Activated T-cell treated with anti-CD3 and anti-CD28 coated beads for 24 hours (primary cell): ENCODE measurements at regions not wholly inside any gene's neighbourhood (a gene's known extent, or its start where the extent isn't known, plus 50 kb on each side); places are given as distances from the start of the nearest gene placed in this dataset.
A peak's percentile ranks its signal among the peaks of the same experiment; 100 is the strongest.

Experiments used
- DNase-seq: peaks from one replicate; pipeline ENCODE4 v3.0.0-alpha.2; 2020; ENCODE audit warnings: low read depth

DNA sequence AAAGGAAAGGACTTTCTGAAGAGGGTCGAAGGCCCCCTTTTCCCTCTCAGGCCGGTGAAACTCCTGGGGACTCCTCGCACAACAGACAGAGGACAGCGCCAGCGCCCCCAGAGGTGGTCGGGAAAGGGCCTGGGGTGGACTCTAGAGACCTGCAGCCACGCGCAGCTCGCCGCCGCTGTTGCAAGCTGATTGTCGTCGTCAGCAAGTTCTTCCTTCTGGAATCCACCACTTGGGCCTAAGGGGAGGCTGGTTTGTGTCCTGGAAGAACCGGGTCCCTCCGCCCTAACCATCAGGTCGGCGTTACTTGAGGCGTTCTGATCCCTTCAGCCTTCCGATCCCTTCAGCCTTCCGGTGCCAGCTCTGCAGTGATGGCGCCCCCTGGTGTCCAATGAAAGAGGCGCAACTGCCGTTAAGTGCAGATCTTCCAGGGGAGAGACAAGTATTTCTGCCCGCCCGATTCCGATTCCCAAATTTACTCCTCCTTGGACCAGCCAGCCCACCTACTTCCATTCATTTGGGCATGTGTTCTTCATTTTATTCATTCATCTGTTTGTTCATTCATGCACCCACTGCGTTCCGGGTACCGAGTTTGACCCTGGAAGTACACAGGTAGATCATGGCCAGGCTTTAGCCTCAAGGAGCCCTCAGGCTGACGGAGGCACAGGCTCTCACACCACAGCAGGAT, 77.2 kb upstream of the SLC6A11 start:
- peak; percentile 65 for DNase-seq

DNA sequence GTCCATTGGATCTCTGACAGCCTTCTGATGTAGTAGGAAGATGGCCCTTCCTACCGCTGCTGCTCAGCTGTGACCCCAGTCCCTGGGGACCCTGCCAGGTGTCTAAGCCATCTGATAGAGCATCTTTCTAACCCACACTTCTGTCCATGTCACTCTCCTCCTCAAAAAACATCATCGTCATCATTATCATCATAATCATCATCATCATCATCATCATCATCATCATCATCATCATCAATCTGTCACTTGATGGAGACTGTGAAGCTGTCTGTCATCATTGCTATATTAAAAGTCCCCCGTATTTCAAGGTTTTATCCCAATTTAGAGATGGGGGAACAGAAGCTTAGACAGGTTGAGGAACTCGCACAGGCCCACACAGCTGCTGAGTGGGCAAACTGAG, 75.1 kb upstream of the SLC6A11 start:
- no peak for DNase-seq

DNA sequence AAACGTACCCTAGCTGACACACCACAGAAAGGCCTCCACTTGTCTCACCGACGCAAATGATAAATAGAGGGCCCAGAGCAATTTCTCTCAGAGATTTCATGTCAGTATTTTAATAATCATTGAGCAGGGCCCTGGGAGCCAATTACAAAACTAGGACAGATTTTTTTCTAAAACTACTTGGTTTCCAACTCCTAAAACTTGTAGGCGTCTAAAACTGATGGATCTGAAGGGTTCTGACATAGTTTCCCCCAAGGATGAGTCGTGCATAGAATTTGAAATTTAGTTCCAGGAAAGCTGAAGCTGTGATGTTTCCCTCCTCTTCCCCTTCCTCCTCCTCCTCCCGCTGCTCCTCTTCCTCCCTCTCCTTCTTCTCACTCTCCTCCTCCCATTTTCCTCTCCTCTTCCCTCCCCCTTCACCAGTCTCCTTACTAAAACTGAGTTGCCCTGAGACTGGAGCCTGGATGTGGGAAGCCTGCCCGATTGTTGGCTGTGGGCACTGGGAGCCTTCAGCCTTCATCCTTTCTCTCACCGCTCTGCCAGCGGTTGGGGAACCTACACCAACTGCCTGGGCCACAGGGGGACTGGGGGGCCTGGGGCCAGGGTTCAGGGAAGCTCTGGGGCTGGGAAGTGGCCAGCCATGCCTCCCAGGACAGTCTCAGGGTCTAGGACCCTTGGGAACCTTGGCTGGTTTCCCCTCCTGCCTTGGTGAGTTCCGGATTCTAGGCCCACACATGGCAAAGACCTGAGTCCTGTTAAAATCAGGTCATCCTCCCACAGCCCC, 73.9 kb upstream of the SLC6A11 start:
- DNase-seq = no peak

DNA sequence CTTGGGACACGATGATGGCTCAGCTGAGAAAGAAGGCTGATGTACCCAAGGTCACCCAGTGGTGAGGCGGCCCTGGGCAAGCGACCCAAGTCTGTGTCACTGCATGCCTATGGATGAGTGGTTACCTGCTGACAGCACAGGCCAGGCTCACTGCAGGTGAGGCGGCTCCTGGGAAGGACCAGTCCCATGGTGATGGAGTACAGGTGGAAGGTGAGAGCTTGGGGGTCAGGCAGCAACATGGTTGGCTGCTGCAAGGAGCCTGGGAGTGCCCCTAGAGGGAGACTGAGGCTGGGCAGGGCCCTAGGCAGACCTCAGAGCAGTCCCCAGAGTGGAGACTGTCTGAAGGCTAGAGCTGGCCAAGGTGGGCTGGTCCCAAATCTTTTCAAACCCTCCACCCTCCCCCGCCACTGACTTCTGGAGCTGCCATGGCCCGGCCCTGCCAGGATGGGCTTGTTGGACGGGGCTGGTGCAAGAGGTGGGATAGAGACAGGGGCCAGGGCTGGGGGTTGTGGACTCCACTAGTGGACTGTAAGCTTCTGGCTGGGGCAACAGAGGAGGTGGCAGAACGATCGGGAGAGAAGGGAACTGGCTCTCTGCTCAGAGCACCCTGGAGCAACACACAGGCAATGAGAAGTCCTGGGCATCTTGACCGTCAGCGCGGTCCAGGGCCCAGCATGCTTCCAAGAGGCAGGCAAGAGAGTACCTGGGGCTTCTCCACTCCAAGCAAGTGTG, 72.5 kb upstream of the SLC6A11 start:
- no peak for DNase-seq

DNA sequence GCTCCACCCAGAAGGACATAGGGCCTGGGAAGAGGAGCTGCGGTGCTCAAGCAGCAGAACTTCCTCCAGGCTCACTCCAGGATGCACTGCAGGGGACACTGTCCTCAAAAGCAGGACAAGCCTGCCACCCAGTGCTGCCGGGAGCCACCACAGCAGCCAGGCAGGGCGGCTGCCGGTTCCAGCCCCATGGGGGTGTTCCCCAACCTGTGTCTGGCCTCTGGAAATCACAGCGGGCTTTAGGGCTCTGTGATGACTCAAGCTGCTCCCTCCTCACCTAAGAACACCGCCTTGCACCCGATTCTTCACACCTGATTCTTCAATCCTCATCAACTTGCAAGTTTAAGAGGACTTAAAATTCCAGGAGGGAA, 71.9 kb upstream of the SLC6A11 start:
- no peak for DNase-seq

DNA sequence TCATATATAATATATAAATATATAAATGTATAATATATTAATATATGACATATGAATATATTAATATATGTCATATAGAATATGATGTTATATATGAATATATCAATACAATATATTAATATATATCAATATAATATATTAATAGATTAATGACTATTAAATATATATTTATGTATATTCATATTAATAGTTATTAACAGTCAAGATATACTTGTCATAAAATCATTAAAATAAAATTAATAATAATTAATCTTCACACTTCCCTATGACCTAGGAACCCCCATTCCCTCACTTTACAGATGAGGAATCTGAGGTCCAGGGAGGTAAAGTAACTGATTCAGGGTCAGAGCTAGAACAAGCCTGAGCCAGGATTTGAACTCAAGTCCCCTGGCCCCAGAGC, 70.6 kb upstream of the SLC6A11 start:
- DNase-seq = no peak

DNA sequence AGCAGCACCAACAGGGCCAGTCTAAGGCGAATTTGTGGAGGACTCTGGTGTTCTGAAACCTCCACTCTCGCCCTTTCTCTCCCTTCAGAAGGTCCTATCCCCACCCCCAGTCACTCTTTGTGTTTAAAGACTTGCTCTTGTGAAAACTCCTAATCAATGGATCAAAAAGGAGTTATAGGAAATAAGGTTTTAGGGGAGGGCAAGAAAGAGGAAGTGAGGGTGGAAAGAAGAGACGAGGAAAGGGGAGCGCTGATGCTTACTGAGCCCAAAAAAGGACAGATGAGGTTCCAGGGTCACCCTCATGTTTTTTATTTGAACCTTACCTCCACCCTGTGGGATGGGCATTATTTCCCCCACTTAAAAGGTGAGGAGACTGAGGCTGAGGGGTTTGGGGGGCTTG, 70.0 kb upstream of the SLC6A11 start:
- DNase-seq = no peak

DNA sequence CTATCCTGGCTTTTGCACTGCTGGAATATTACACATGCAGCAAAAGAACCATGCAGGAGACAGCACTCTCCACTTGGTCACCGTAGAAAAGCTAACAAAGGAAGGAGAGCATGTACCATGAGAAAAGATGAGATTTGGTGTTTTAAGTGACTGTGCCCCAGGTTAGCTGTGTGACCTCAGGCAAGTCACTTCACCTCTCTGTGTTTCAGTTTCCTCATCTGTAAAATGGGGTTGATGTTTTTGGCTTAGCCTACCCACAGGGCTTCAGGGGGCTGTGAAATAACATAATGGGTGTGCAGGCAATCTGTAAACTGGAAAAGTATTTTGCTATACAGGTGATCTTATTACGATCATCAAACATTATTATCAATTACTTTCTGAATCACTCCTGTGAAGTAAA, 69.3 kb upstream of the SLC6A11 start:
- DNase-seq = no peak

DNA sequence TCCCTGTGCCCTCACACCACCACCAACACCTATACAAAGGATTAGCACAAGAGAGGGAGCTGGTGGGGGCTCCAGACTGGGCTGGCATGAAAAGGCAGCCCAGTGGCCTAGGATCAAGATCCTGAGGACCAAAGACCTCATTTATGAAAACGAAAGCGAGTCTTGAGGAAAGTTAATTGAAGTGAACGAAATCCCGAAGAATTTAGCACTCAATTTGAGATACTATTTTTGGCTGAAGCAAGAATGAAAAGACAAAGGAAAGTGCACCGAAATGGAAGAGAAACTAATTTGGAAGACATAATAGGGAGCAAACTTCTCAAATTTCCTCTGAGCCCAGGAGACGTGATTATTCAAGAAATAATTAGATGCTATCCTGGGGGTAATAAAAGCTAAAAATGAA, 68.7 kb upstream of the SLC6A11 start:
- DNase-seq = no peak

DNA sequence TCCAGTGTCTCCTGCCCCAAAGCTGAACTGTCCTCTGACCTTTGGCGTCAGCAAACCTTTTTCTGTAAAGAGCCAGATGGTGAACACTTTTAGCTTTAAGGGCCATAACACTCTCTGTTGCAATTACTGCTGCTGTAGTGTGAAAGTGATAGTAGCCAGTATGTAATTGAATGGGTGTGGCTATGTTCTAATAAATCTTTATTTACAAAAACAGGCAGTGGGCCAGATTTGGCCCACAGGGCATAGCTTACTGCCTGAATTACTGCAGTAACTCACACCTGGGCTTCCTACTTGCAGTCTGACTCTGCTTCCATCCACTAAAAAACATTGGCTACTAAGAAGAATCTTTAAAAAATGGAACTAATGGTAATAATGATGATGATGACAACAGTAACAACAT, 68.0 kb upstream of the SLC6A11 start:
- DNase-seq = no peak

DNA sequence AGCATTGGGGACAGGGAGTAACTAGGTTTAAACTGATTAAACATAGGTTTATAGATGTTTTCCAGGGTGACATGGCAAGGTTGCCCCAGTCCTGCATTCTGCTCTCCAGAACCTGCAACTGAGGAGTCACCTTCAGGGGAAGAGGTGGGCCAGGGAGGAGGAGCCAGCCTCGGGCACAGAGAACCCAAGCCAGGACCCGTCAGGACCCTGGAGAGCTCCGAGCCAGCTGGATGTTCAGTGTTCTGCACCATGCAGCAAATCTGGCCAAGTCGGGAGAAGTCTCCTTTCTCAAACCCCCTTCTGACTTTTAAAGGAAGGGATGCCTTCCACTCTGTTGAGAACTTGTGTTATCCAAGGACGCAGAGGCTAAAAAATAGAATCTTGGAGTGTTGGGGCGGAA, 62.1 kb upstream of the SLC6A11 start:
- peak; percentile 13 for DNase-seq

DNA sequence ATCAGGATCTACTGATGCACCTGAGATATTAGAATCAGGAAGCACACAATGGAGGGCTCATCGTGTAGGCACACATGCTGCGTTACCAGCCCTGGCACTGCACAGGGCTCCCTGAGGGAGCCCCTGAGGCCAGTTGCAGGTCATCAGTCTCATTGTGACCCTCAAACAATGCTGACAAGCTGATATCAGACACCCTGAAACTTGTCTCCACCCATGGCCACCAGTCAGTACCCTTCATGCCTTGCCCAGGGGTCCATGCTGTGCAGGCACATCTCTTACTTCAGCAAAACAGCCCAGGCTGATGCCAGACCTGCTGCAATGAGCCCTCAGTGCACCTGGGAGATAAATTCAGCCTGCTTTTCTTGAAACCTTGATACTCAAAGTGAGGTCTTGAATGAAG, 59.5 kb upstream of the SLC6A11 start:
- DNase-seq = no peak

DNA sequence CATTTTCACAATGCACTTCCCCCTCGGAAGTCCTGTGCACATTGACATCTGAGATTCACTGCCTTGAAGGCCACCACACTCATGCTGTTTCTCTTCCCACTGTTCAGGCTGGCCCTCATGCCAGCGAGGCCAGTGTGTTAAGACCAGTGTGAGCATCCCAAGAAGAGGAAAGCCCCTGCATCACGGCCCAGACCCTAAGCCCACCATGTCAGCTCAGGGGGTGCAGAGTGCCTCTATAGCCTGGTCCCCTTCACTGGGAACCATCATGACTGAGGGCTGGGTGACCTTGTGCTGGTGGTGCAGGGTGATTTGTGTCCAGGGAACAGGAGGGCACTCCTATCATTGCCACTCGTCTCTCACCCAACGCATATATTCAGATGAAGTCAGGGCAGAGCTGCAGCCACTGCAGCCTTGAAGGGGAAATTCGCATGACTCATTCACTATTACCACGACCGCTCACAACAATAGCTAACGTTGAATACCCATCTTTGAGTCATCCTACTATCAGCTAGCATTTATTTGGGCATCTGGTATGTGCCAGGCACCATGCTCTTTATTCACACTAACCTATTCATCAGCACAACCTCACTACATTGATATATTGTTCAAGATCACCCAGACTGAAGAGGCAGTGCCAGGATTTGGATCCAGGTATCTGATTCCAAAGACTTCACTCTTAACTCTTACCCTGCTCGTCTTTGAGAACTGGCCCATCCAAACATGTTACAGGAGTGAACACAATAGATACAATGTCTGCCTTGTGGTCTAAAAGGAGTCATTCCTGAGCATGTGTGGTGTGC, 58.8 kb upstream of the SLC6A11 start:
- no peak for DNase-seq

DNA sequence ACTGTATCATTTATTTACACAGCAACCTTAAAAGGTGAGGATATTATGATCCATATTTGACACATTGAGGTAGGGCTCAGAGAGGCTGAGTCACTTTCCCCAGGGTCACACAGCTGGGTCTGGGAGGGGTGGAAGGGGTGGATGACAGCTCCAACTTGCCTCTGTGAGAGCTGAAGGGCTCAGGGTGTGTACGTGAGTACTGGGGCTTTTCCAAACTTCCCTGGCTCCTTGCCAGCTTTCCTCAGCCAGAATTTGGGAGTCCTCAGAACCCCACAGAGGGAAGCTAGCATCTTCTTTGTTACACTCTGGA, 58.3 kb upstream of the SLC6A11 start:
- DNase-seq = no peak

DNA sequence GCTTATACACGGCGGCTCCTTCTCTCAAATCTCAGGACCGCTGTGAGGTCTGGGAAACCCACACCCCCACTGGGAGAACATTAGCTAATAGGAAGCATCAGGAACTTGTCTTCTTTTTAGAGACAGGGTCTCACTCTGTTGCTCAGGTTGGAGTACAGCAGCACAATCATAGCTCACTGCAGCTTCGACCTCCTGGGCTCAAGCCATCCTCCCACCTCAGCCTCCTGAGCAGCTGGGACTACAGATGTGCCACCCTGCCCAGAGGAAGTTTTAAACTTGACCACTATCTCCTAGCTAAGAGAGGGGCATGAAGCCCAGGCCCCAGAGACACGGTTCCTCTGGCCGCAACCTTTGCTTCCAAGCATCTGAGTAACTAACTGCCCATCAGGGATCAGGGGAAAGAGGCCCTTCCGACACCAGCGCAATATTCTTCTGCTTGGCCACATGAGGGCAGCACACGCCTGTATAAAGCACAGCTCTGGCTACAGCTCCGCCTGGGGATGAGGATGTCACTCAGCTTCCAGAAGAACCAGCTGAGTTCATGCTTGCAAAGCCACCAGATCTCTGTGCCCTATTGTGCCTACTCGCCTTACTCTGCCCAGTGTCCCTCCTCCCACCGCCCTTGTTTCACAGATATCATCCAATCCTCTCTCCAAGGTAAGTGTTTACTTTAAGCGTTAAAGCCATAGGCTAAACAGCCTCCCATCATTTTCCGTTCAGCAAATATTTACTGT, 57.6 kb upstream of the SLC6A11 start:
- peak; percentile 23 for DNase-seq

DNA sequence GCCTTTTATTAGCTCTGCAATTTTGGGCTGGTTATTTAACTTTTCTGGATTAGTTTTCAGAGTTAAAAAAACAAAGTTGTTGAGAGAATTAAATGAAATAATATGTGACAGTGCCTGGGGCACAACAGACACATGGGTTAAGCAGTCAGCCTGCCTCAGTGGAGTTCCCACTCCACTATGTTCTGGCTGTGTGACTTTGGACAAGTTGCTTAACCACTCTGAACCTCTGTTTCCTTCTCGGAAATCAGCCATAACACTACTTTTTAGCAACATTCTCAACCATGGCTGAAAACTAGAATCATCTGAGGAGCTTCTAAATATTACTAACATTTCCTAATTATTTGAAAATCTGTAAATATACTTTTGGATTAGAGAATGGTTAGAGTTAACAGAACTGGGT, 56.5 kb upstream of the SLC6A11 start:
- DNase-seq = no peak

DNA sequence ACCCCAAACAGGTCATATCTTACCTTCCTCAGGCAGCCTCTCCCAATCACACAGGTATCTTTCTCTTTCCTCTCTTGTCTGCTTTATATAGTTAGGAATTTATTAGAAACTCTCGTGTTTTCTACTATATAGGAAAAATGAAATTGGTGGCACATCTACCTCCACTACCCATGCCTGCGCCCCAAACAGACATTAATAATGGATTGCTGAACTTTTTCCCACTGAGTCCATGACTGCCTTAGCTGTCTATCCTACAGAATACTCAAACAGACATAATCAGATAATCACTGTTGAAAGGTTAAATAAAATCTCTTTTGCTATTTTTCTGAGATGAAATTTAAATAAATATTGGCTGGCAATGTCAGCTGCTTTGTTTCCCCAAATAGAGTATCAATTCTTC, 55.8 kb upstream of the SLC6A11 start:
- no peak for DNase-seq

DNA sequence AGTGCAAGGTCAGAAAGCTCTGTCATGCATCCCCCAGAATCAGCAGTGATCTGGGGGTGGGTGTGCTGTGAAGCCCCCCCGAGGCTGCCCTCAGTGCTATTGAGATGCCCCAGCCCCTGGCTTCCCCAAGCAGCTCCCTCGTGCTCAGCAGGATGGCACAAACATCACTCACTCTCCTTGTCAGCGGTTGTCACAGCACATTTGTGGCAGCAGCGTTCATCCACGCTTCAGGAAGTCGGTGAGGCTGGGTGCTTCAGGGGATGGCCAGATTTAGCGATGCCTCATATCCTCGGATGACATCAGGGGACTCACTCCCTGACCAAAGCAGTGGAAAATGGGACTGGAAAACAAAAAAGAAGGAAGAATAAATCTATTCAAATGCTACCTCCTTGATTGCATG, 54.4 kb upstream of the SLC6A11 start:
- no peak for DNase-seq

DNA sequence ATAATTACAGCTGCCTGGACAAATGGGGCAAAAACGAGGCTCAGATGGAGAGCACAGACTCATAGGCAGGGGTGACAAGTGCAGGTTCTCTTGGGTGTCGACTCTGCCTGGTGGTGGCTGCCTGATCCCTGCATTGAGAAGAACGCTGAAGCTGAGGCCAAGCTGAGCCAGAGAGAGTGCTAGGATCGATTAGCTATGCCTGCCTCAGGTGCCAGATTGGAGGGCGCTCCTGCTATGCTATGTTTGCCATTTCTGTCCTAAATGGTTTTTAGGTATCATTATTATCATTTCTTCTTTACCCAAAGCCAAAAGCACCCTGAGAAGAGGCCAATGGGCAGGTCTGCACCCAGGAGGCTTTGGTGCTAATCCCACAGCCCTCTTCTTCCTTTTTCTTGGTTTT, 53.9 kb upstream of the SLC6A11 start:
- no peak for DNase-seq

DNA sequence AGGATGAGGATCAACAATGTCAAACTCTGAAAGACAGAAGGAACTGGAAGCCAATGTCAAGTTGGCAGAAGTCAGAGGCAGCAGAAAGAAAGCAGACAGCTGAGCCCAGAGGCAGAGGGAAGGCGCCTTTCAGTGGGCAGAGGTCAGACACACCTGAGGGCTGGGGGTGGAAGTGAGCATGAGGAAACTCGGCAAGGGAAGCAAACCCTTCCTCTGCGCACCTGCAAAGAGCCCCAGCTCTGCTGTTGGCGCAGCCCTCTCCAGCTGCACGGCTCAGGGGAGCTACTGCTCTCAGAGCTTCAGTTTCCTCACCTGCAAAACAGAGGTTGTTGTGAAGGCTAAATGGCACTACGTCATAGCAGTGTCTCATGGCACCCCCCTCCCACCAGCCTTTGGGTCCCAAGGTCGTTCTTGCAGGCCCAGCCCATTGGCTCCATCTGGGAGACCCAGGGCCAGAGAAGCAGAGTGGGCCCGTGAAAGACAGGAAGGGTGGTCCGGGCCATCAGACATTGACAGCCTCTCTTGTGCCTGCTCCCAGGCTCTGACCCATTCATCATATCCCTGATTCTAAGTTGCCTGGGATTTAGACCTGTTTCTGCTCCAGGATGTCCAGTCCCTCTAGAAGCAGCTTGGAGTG, 53.3 kb upstream of the SLC6A11 start:
- no peak for DNase-seq

DNA sequence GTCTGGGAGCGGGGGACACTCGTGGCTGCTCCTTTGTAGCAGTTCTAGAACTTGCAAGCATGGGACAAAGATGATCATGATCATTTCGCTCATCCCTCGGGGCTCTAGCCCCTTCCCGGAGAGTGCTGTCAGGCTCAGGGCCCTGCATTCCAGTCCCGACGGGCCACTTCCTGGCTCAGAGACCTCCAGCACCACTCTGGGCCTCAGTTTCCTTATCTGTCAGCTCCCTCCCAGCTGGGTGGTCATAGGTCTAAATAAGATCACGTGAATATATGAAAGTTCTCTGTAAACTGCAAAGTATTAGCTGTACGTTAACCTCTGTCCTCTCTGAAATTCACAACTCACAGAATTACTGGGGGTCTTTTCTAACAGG, 52.8 kb upstream of the SLC6A11 start:
- no peak for DNase-seq
